PFSK-1 (cell line): ENCODE measurements at regions not wholly inside any gene's neighbourhood (a gene's known extent, or its start where the extent isn't known, plus 50 kb on each side); places are given as distances from the start of the nearest gene placed in this dataset.

Source experiments
- POLR2AphosphoS5 ChIP-seq: IDR thresholded peaks from 2 replicates; pipeline ENCODE4 v1.6.1; 2012; ENCODE audit warnings: low read depth, mild to moderate bottlenecking, control low read depth, low read length, moderate library complexity
- TF ChIP-seq, protein P1 (sequence below), 2 experiments: IDR thresholded peaks; 2 replicates each; pipeline versions ENCODE4 v1.6.1 to v1.8.0; 2011 to 2012; ENCODE audit warnings: low read depth in 2 of 2, low read length in 2 of 2, control low read depth in 1 of 2, inconsistent platforms in 1 of 2, mild to moderate bottlenecking in 1 of 2, moderate library complexity in 1 of 2; ENCODE audit not compliant: insufficient read depth in 1 of 2

- no peak for TF ChIP-seq POLR2AphosphoS5
- TF ChIP-seq, protein P1, sequence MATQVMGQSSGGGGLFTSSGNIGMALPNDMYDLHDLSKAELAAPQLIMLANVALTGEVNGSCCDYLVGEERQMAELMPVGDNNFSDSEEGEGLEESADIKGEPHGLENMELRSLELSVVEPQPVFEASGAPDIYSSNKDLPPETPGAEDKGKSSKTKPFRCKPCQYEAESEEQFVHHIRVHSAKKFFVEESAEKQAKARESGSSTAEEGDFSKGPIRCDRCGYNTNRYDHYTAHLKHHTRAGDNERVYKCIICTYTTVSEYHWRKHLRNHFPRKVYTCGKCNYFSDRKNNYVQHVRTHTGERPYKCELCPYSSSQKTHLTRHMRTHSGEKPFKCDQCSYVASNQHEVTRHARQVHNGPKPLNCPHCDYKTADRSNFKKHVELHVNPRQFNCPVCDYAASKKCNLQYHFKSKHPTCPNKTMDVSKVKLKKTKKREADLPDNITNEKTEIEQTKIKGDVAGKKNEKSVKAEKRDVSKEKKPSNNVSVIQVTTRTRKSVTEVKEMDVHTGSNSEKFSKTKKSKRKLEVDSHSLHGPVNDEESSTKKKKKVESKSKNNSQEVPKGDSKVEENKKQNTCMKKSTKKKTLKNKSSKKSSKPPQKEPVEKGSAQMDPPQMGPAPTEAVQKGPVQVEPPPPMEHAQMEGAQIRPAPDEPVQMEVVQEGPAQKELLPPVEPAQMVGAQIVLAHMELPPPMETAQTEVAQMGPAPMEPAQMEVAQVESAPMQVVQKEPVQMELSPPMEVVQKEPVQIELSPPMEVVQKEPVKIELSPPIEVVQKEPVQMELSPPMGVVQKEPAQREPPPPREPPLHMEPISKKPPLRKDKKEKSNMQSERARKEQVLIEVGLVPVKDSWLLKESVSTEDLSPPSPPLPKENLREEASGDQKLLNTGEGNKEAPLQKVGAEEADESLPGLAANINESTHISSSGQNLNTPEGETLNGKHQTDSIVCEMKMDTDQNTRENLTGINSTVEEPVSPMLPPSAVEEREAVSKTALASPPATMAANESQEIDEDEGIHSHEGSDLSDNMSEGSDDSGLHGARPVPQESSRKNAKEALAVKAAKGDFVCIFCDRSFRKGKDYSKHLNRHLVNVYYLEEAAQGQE (IDR thresholded peaks at IDR 0.05; ENCODE audit: insufficient read depth in 1 of 2, low read depth in 2 of 2, low read length in 2 of 2): no peak
Measured at GRCh38 chr4:123265443-123265842, 131.2 kb upstream of the SPRY1 start.
